Right kidney (tissue), 1 donor: ENCODE measurements at regions not wholly inside any gene's neighbourhood (a gene's known extent, or its start where the extent isn't known, plus 50 kb on each side); places are given as distances from the start of the nearest gene placed in this dataset.
"Not testable (repeated sequence)": the region's sequence is repeated elsewhere in the genome, so short reads cannot be mapped to it uniquely, and the experiment has no call there.

Experiments used
- DNase-seq: peaks from one replicate; pipeline ENCODE4 v3.0.0-alpha.2; 2016

DNA sequence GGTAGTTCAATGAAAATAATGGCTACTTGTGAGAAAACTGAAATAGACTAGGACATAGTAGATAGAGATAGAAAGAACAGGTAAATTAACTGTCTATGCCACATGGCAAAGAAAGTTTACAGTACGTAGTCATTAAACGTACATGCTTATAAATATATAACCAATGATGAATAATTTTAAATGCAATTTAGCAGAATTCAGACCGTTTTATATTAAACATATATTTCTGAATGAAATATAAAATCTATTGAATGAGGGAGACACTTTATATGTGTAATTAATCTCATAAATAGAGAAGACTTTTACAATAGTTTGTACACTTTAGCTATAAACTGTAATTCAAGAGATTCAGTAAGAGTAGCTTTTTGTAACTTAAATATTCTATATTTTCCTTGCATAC lies 124.4 kb upstream of the VPREB1 start:
- no peak for DNase-seq

DNA sequence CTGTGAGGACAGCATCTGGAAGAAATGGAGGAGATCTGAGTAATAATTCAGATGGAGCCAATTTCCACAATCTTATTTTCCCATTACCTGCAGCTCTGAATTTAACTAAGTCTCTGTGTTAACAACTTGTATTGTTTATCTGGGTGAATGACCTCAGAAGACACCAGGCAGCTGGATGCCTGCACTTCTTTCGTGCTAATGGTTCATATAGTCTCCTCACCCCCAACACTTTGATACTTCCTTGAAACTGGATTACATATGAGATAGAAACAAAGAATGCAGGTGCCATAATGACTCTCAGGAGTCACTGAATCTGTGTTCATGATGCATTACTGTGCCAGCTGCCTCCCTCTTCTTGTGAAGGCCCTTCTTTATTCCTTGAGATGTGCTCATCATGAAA lies 125.6 kb upstream of the VPREB1 start:
- DNase-seq, result no peak

DNA sequence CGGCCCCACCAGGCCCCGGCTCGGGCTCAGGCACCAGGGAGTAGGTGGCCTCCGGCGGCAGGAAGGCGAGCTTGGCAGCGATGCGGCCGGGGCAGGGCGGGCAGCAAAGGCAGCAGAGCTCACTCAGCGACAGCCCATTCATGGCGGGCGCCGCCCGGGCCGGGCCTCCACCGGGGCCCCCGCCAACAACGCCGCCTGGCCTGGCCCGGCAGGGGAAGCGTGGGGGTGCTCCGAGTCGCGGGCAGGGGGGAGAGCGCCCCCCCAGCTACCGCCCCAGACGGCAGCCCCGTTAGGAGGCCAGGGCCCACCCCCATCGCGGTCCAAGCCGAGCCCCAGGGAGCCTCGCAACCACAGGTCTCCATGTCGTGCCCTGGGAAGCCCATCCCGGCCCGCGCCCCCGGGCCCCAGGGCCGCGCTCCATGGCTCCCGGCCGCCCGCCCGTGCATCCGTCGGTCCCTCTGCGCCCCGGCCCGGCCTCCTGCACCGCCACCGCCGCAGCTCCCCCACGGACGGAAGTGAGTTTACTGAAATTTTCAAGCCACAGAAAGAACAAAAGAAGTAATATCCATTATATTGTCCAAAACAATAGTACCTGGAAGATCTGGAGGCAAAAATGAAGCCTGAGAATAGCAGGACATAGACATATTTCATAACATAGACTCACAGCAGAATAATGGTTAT lies 126.6 kb upstream of the VPREB1 start:
- DNase-seq, result not testable (repeated sequence)

DNA sequence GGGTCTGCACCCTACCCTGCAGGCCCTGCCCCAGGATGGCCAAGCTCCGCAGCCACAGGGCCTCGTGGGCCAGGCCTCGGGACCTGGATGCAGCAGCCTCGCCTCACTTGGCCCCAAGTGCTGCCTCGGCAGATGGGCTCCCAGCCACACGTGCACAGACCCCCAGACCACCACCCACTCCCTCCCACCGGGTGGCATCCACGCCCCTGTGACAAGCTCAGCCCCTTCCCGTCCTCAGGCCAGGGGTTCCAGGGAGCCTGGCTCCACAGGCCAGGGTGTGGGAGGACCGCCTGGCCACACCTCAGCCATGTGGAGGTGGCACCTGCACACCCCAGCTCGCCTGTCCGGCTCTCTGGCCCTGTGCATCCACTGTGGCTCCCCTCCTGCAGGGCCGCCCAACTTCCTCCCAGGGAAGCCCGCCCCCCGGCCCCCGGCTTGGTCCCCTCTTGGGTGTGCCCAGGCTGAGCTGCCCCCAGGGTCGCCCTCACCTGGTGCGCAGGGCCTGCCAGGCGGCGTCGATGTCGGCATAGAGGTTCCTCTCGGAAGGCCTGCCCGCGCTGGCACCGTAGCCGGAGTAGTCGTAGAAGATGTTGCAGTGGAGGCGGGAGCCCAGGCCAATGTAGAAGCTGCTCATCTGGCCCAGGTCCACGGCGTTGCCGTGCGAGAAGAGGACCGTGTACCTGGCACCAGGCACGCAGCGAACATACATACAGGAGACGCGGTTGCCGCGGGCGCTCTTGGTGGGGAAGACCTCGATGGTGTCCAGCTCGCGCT lies 127.4 kb upstream of the VPREB1 start:
- DNase-seq, result not testable (repeated sequence)

DNA sequence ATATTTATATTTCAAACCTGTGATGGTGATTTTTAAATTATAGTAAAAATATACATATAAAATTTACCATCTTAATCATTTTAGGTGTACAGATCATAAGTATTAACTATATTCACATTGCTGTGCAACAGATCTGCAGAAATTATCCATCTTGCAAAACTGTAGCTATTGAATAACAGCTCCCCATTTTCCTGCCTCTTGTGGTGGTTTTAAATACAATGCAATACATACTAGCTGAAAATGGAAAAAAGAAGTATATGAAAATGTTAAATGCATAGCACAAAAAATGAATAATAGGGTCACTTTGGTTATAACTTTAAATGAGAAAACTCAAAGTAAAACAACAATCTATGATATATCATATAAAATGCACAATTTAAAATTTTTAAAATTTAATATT lies 130.9 kb upstream of the VPREB1 start:
- DNase-seq, result no peak

DNA sequence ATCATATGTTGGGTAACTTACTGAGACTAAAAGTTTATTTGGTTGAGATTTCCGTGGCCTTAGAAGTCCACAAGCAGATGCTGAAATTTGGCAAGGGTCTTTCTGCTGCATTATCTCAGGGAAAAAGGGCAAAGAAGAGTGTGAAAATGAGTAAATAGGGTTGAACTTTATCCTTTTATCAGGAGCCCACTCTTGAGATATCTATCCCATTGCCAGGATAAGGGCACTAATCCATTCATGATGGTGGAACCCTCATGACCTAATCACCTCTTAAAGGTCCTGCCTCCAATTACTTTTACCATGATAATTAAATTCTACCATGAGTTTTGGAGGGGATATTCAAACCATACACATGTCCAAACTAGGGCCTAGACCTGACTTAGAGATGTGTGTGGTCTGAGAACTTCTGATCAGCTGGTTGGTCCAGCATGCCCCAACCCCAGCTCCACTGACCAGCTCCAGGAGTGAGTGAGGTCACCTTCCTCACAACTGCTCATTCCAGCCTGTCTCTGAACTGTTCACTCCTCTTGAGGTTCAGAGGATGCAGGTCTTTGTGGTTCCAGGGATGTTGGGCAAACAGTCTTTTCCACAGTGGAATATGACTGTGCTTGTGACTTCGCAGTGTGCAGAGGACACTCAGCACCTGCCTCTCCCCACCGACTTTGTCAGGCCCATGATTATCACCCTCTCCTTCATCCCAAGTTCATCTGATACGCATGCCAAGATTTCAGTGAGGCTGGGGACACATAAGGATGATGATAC lies 130.1 kb upstream of the TOP3B start:
- DNase-seq, result no peak

DNA sequence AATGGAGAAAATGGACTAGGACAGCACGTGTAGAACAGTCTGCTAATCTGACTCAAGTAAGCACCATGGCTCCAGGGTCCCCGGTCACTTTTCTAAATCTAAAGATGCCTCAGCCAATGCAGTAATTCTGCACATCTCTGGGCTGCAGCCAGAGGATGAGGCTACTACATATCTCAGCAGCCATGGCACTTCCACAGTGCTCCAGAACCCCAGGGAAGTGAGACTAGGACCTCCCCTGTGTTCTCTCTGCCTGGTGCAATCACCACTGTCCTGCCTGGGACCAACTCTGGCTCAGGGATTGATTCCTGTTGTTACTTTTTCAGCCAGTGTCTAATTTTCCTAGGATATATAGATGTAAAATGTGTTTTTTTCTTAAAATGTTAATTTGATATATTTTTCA lies 129.4 kb upstream of the TOP3B start:
- DNase-seq, result no peak

DNA sequence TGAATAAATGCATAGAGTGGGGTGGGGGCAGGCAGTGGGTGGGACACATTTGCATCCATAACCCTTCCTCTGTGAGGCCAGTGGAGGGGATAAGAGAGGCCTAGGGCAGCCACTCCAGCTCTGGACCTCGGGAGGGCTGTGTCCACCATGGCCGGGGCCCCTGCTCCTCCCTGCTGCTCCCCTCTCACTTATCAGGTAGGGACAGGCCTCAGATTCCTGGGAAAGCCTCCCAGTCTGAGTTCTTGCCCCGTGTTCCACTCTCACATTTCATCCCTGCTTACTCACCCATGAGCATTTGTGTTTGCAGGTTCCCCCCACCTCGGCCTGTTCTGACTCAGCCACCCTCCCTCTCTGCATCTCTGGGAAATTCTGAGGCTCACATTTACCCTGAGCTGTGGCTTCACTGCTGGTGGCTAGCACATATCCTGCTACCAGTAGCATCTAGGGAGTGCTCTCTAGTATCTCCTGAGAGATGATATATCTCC lies 128.7 kb upstream of the TOP3B start:
- peak; percentile 37 for DNase-seq

DNA sequence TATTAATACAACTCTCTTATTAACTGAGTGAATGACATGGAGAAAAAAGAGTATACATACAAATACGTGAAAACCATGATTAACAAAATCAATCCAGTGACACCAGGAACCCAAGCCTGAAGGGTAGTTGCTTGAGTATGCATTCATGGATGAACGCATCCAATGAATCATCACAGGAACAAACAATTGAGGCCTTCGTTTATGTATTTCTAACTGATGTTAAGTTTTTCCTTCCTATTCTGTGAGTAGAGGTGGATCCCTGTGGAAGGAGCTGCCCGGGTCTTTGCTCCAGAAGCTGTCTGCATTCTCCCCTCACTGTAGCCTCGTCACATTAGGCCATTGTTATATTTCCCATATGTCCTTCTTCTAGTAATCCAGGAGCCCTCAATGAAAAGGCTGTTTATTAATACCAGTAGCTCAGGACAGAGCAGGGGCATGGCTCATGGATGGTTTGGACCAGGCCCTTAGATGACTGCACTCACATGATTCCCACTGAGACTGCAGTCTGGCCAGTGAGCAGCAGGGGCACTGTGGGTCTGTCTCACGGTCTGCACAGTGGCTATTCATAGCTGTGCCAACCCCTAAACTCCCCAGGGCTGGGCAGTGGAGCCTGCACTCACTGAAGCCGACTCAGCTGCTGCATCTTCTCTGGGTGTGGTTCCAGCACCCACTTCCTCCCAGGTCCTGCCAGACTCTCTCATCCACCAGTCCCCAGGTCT lies 128.1 kb upstream of the TOP3B start:
- DNase-seq, result peak; percentile 31

DNA sequence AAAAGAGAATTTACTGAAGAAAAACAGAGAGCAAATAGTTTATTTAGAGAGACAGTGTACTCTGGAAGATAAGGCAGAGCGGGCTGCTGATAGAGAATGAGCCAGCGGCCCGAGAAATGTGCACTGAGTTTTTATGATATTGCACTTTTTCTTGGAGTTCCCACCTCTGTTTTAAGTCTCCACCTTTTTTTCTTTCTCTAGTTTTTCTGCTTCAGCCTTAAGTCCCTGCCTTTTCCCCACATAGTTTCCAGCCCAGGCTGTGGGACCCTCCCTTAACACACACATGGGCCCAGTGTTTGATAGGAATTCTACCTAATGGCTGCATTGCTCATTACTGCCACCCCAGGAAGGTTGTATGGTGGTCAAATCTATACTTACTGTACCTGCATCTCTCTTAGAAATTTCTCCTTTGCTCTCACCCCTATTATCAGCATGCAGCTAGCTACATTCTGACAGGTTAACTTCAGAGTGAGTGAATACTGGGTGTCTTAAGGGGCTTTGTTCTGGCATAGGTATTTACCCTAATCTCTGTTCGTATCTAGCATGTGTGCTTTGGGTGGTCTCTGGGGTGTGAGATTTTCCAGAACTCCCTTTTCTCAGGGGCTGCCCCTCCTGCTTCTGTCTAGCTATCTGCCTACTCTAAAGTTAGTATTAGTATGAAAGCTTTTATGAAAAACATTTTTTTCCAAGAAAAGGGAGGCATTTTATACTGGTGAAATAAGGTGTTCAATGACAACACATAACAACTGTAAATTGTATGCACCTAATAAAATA lies 127.3 kb upstream of the TOP3B start:
- DNase-seq, result no peak

DNA sequence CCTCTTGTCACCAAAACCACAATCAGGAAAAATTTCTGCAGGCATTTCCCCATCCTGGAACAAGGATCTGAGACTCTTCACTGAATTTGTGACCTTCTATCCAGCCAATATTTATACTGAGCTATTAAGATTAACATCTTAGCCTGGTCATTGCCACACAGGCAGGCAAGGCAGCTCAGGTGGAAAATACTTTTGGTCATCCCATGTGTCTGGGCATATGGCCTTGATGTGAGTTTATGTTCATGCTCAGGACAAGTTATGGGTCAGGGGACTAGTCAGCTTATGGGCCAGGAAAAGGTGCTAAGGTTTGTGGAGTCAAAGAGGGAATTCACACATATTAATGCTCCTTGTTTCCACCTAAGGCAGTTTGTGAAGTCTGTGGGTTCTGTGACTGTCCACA lies 124.3 kb upstream of the TOP3B start:
- no peak for DNase-seq

DNA sequence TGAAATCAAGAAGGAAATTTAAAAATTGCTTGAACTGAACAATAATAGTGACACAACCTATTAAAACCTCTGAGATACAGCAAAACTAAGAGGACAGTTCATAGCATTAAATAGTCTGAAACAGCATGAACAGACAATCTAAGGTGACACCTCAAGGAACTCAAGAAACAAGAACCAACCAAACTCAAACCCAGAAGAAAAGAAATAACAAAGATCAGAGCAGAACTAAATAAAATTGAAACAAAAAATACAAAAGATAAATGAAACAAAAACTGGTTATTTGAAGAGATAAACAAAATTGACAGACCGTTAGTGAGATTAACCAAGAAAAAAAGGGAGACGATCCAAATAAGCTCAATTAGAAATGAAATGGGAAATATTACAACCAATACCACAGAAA lies 122.8 kb upstream of the TOP3B start:
- no peak for DNase-seq

DNA sequence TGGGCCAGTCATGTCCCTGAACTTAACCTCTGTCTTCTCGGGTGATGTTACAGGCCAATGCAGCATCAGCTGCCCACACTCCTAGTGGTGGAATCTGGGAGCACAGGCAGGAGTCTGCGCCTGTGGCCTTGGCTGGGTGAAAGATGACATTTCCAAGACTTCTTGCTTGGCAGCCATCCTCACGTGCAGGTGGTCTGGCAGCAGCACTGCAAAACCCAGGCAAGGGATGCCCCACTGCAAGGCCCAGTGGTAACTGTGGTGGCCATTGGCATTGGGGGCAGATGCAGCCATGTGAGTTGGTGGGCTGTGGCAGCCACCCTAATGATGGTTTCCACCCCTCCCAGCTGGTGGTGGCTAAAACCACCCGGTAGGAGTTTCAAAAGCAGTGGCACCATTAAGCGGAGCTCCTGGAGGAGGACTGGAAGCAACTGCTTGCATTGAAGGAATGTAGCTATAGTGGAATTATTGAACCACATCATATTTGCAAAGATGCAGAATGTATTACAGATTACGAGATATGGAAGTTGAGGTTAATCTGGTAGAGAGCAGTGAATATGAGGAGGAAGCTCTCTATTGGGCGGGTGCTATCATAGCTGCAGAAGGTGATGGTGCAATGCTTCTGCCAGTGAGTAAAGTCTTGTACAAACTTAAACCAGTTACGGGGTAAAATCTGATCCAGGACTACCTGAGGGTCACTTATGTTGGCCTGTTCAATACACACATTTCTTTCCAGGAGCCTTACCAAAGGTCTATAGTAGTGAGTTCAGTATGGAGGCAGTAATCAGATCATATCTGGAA lies 120.7 kb upstream of the TOP3B start:
- no peak for DNase-seq

DNA sequence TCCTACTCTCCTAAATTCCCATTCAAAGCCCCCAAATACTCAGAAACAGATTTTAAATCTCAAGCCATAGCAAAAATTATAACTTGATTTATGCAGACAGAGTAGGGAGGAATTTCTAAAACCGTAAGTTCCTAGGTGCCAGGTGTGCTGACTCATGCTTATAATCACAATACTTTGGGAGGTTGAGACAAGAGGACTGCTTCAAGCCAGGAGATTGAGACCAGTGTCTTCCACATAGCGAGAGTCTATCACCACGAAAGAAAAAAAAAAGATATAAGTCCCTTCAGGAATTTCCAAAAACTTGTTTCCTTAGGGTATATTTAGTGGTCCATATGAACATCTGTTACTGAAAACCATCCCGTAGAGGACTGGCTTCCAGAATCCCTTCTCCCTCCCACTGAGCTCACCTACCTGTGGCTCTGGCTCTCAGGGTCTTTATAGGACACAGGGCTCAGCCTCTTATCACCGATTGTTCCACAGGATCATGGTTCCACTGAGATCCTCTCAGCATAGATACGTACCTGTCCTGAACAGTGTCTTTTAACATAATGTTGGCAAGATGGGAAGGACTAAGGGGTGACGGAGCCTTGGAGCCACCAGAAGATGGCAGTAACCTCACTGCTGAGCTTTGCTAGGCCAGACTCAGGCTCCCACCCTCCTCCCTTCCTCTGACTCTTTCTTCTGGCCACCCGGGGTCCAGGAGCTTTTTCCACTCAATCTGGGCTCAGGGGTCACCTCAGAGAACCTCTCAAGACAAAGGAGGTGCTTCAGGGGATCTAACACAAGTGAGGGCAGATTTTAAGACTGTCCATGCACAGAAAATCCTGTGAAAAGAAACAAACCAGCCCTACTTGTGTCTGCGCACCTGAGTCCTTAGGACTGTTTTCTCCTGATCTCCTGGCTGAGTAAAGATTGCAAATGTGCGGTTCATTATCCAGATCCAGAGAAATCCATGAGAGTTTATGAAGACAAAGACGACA lies 117.5 kb upstream of the TOP3B start:
- no peak for DNase-seq

DNA sequence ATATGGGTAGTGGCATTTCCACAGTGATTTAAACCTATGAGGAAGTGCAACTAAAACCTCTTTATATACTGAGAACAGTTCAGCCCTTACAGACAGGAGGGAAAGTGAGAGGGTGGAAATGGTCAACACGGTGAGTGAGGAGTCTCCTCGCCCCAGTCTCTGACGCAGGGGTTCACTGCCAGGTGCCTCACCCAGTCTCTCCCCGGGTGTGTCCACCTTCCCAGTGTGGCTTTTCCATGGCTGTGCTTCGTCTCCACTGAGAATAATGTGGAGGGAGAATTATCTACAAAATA lies 116.6 kb upstream of the TOP3B start:
- DNase-seq, result no peak

DNA sequence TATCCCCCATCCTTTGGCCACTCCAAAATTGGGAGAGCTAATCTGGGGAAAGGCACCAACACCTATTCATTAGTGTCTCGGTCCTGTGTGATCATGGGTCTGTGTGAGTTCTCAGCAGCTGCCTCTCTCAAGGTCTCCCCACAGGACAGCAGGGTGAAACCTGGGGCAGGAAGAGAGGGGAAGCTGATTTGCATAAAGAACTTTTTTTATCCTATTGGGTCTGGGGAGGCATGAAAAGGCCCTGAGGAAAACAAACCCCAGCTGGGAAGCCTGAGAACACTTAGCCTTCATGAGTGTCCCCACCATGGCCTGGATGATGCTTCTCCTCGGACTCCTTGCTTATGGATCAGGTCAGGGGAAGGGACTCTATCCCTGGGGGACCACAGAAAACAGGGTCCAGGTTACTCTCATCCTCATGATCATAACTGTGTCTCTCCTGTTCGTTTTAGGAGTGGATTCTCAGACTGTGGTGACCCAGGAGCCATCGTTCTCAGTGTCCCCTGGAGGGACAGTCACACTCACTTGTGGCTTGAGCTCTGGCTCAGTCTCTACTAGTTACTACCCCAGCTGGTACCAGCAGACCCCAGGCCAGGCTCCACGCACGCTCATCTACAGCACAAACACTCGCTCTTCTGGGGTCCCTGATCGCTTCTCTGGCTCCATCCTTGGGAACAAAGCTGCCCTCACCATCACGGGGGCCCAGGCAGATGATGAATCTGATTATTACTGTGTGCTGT lies 116.0 kb upstream of the TOP3B start:
- no peak for DNase-seq

DNA sequence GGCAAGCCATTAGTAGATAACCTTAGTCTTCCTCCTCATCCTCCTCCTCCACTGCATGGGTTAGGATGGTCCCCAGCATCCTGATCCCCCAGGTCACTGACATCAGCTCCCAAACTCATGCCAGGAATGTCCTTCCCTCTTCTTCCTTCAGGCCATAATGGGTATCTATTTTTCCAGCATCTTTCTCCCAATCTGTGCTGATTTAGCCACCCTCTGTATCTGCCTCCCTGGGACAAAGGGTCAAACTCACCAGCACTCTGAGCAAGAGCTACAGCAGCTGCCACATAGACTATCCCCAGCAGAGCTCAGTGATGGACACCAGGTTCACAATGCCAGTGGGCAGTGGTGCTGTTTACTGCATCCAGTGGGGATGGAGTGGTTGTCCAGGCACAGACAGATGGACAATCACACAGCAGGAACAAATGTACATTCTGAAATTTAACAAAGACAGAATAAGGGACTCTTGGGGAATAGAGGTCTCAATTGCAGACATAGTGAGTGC lies 115.2 kb upstream of the TOP3B start:
- no peak for DNase-seq

DNA sequence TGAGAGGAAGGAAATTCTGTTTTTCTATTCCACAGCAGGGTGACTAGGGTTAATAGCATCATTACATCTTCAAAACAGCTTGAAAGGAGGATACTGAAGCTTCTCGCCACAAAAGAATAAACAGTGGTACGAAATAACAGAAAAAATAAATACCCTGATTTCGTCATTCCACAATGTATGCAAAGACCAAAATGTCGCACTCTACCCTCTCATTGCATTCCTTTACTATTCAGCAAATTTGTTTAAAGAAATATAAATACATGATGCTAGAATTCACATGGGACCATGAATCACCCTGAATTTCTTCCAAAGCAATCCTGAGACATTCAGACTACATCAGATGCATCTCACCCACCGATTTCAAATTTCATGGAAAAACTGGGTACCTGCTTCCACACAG lies 112.3 kb upstream of the TOP3B start:
- no peak for DNase-seq

DNA sequence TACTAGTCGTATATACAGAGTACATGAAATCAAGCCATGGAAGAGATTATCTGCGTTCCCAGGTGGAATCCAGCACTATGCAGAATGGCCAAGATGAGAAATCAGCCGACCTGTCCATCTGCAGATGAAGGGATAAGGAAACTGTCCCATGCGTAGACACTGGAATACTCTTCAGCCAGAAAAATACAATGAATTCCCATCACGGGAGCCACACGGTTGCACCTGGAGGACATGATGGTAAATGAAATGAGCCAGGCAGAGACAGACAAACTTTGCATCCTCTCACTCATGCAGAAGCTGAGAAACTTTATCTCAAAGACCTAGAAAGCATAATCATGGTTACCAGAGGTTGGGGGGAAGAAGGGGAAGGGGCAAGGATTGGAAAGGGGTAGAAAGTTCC lies 111.9 kb upstream of the TOP3B start:
- no peak for DNase-seq
